ENCODE measurements at regions not wholly inside any gene's neighbourhood (a gene's known extent, or its start where the extent isn't known, plus 50 kb on each side); places are given as distances from the start of the nearest gene placed in this dataset.

DNA sequence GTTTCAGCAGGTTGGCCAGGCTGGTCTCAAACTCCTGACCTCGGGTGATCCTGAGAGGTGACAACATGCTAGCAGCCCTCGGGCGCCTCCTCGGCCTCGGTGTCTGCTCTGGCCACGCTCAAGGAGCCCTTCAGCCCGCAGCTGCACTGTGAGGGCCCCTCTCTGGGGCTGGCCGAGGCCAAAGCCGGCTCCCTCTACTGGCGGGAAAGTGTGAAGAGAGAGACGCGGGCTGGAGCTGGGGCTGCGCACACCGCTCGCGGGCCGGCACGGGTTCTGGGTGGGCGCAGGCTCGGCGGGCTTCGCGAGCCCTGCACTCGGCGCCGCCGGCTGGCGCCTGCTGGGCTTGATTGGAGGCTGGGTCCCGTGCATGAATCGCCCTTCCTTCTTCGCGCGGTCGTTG, 80.8 kb upstream of the RBM24 start:
- Histone ChIP-seq H3K4me1 (no peaks in the 10 kb centered on the region), H3K9me3 (peaks cover 0 to 8% (median 2%) of the 10 kb centered on the region in 4 donors), H3K27me3 (peaks cover 0 to 11% (median 0%) of the 10 kb centered on the region in 3 donors), H3K4me3 (no peak overlapping the region), H3K36me3 (no peaks in the 10 kb centered on the region), H3K27ac (no peak overlapping the region)
- WGBS, 5 donors: 38 to 69% (median 51%) methylated on average over 18 to 34 of the region's 34 CpGs
- intact Hi-C loops (cut with DNase I; ENCODE audit: low total_unique reads): no loop called here
- TF ChIP-seq POLR2A (IDR thresholded peaks at IDR 0.05): no peak
- no peak for TF ChIP-seq POLR2AphosphoS5 (IDR thresholded peaks at IDR 0.05)
- TF ChIP-seq EP300 (IDR thresholded peaks at IDR 0.05): no peak
- TF ChIP-seq, protein P1, sequence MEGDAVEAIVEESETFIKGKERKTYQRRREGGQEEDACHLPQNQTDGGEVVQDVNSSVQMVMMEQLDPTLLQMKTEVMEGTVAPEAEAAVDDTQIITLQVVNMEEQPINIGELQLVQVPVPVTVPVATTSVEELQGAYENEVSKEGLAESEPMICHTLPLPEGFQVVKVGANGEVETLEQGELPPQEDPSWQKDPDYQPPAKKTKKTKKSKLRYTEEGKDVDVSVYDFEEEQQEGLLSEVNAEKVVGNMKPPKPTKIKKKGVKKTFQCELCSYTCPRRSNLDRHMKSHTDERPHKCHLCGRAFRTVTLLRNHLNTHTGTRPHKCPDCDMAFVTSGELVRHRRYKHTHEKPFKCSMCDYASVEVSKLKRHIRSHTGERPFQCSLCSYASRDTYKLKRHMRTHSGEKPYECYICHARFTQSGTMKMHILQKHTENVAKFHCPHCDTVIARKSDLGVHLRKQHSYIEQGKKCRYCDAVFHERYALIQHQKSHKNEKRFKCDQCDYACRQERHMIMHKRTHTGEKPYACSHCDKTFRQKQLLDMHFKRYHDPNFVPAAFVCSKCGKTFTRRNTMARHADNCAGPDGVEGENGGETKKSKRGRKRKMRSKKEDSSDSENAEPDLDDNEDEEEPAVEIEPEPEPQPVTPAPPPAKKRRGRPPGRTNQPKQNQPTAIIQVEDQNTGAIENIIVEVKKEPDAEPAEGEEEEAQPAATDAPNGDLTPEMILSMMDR (IDR thresholded peaks at IDR 0.05): no peak
- no peak for DNase-seq

DNA sequence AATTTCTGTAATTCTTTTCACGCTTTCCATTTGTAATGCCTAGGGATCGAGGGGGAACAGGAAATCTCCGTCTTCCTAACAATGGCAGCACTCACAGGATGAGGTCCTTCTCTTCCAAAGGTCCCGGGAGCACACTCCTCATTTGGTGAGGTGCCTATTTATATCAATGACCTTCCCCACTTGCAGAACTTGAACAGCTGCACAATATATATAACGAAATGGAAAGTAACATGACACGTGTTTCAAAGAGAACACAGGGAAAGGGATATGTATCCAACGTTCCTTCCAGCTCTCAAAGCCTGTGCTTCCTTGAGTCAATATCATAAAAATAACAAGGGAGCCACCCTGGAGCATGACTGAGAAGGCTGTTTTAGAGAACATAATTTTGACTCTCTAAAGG, 78.6 kb upstream of the RBM24 start:
- TF ChIP-seq EP300 (IDR thresholded peaks at IDR 0.05) (no peak), POLR2A (IDR thresholded peaks at IDR 0.05) (no peak), POLR2AphosphoS5 (IDR thresholded peaks at IDR 0.05) (no peak)
- TF ChIP-seq, protein P1 (IDR thresholded peaks at IDR 0.05): no peak
- no peaks in the 10 kb centered on the region for H3K4me1 ChIP-seq
- intact Hi-C loops (cut with DNase I; ENCODE audit: low total_unique reads): no loop called here
- peaks cover 0 to 11% (median 0%) of the 10 kb centered on the region in 3 donors for H3K27me3 ChIP-seq
- WGBS, 5 donors: 56 to 67% (median 64%) methylated on average over 7 of the region's 7 CpGs
- H3K36me3 ChIP-seq: no peaks in the 10 kb centered on the region
- H3K27ac ChIP-seq: no peak overlapping the region
- peak in 1 of 2 donors; percentile 23 for DNase-seq
- H3K9me3 ChIP-seq: peaks cover 0 to 15% (median 7%) of the 10 kb centered on the region in 4 donors
- H3K4me3 ChIP-seq: no peak overlapping the region

DNA sequence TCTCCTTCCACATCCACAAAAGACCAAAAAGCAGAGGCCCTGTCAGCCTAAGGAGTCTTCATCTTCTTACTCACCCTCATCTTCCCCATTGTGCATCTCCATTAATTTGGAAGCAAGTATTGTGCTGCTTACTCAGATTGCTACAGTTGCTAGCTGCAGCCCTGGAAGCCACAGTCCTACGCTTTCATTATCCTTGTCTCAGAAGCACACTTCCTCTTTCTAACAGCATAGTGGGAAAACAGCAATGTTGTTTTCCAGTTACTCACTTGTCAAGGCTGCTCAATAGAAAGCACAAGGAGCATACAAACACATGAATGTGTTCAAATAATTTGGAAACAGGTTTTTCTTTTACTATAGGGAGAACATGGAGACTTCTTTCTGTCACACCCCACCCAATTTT, 76.6 kb upstream of the RBM24 start:
- peaks cover 0 to 11% (median 0%) of the 10 kb centered on the region in 3 donors for H3K27me3 ChIP-seq
- H3K27ac ChIP-seq: no peak overlapping the region
- H3K4me3 ChIP-seq: no peak overlapping the region
- intact Hi-C loops (cut with DNase I; ENCODE audit: low total_unique reads): no loop called here
- WGBS, 5 donors: 75 to 93% (median 88%) methylated on average over 1 of the region's 1 CpG
- no peak for DNase-seq
- no peaks in the 10 kb centered on the region for H3K4me1 ChIP-seq
- TF ChIP-seq EP300 (IDR thresholded peaks at IDR 0.05): no peak
- no peak for TF ChIP-seq POLR2A (IDR thresholded peaks at IDR 0.05)
- TF ChIP-seq, protein P1 (IDR thresholded peaks at IDR 0.05): no peak
- TF ChIP-seq POLR2AphosphoS5 (IDR thresholded peaks at IDR 0.05): no peak
- peaks cover 0 to 15% (median 7%) of the 10 kb centered on the region in 4 donors for H3K9me3 ChIP-seq
- H3K36me3 ChIP-seq: no peaks in the 10 kb centered on the region

DNA sequence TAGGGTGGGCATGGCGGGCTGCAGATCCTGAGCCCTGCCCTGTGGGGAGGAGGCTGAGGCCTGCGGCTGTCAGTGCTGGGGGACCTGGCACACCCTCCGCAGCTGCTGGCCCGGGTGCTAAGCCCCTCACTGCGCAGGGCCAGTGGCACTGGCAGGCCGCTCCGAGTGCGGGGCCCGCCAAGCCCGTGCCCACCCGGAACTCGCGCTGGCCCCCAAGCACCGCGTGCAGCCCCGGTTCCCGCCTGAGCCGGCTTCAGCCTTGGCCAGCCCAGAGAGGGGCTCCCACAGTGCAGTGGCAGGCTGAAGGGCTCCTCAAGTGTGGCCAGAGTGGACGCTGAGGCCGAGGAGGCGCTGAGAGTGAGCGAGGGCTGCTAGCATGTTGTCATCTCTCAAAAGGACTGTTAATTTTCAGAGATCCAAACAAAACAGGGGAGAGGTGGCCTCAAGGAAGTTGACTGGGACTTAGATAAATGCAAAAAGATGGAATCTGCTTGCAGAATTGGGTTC, 74.5 kb upstream of the RBM24 start:
- 96 to 98% (median 97%) methylated on average over 7 to 22 of the region's 22 CpGs for WGBS, 5 donors

More for the DNA sequence above, 74.5 kb upstream of the RBM24 start:
- Histone ChIP-seq H3K27ac (no peak overlapping the region), H3K4me3 (no peak overlapping the region), H3K9me3 (peaks cover 0 to 10% (median 3%) of the 10 kb centered on the region in 4 donors), H3K4me1 (no peaks in the 10 kb centered on the region), H3K36me3 (no peaks in the 10 kb centered on the region), H3K27me3 (no peaks in the 10 kb centered on the region)
- no peak for DNase-seq
- no peak for TF ChIP-seq POLR2A (IDR thresholded peaks at IDR 0.05)
- TF ChIP-seq POLR2AphosphoS5 (IDR thresholded peaks at IDR 0.05): no peak
- TF ChIP-seq EP300 (IDR thresholded peaks at IDR 0.05): no peak
- TF ChIP-seq, protein P1 (IDR thresholded peaks at IDR 0.05): no peak
- intact Hi-C loops (cut with DNase I; ENCODE audit: low total_unique reads): no loop called here
